ENCODE measurements at regions not wholly inside any gene's neighbourhood (a gene's known extent, or its start where the extent isn't known, plus 50 kb on each side); places are given as distances from the start of the nearest gene placed in this dataset.

- Histone ChIP-seq H3K4me1 (no peaks in the 10 kb centered on the region), H3K9ac (ENCODE audit: low read depth in 2 of 2, low read length in 2 of 2) (no peak overlapping the region), H3K4me3 (no peak overlapping the region), H3K27me3 (no peaks in the 10 kb centered on the region), H3K9me3 (no peaks in the 10 kb centered on the region), H3K36me3 (no peaks in the 10 kb centered on the region), H3K27ac (no peak overlapping the region)
- TF ChIP-seq CTCF (IDR thresholded peaks at IDR 0.05), result no peak
- DNase-seq, result no peak
- intact Hi-C loops (cut with DNase I), result no loop called here
These were observed 331.0 kb upstream of the IL12A start for GRCh38 chr3:159657629-159658028.

DNA sequence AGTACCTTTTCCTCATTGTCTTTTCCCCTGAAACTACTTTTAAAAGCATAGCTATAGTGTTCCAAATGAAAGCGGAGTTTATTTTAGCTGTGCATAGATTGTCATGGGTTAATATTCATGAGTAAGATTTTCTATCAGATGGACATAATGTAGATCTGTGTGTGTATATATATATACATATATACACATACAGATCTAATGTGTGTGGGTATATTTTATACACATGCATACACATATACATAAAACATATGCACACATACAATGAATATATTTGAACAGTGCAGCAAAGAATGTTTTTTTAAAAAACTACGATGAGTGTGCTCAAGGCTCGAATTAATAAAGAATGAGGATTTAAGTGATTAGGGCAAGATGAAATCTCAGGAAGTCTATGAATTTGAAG lies 328.3 kb upstream of the IL12A start:
- Histone ChIP-seq H3K4me3 (no peak overlapping the region), H3K4me1 (no peaks in the 10 kb centered on the region), H3K36me3 (no peaks in the 10 kb centered on the region), H3K27me3 (no peaks in the 10 kb centered on the region), H3K27ac (no peak overlapping the region), H3K9ac (ENCODE audit: low read depth in 2 of 2, low read length in 2 of 2) (no peak overlapping the region), H3K9me3 (no peaks in the 10 kb centered on the region)
- DNase-seq, result no peak
- intact Hi-C loops (cut with DNase I), result no loop called here
- no peak for TF ChIP-seq CTCF (IDR thresholded peaks at IDR 0.05)

GRCh38 chr3:159660901-159661300 lies 327.7 kb upstream of the IL12A start:
- intact Hi-C loops (cut with DNase I), result no loop called here
- Histone ChIP-seq H3K9me3 (no peaks in the 10 kb centered on the region), H3K4me1 (no peaks in the 10 kb centered on the region), H3K27ac (no peak overlapping the region), H3K4me3 (no peak overlapping the region), H3K9ac (ENCODE audit: low read depth in 2 of 2, low read length in 2 of 2) (no peak overlapping the region), H3K27me3 (no peaks in the 10 kb centered on the region), H3K36me3 (no peaks in the 10 kb centered on the region)
- no peak for DNase-seq
- no peak for TF ChIP-seq CTCF (IDR thresholded peaks at IDR 0.05)

GRCh38 chr3:159662549-159662948 lies 326.1 kb upstream of the IL12A start:
- no peaks in the 10 kb centered on the region for H3K9me3 ChIP-seq
- intact Hi-C loops (cut with DNase I), result no loop called here
- no peak overlapping the region for H3K27ac ChIP-seq
- H3K27me3 ChIP-seq, result no peaks in the 10 kb centered on the region
- DNase-seq, result no peak
- no peaks in the 10 kb centered on the region for H3K36me3 ChIP-seq
- H3K9ac ChIP-seq (ENCODE audit: low read depth in 2 of 2, low read length in 2 of 2), result no peak overlapping the region
- H3K4me3 ChIP-seq, result no peak overlapping the region
- no peak for TF ChIP-seq CTCF (IDR thresholded peaks at IDR 0.05)
- H3K4me1 ChIP-seq, result no peaks in the 10 kb centered on the region

GRCh38 chr3:159664006-159664405 lies 324.6 kb upstream of the IL12A start:
- TF ChIP-seq CTCF (IDR thresholded peaks at IDR 0.05), result no peak
- Histone ChIP-seq H3K36me3 (no peaks in the 10 kb centered on the region), H3K4me1 (no peaks in the 10 kb centered on the region), H3K27ac (no peak overlapping the region), H3K27me3 (no peaks in the 10 kb centered on the region), H3K9me3 (no peaks in the 10 kb centered on the region), H3K9ac (ENCODE audit: low read depth in 2 of 2, low read length in 2 of 2) (no peak overlapping the region), H3K4me3 (no peak overlapping the region)
- intact Hi-C loops (cut with DNase I), result no loop called here
- DNase-seq, result no peak

GRCh38 chr3:159664653-159665052 lies 324.0 kb upstream of the IL12A start:
- Histone ChIP-seq H3K9ac (ENCODE audit: low read depth in 2 of 2, low read length in 2 of 2) (no peak overlapping the region), H3K4me1 (no peaks in the 10 kb centered on the region), H3K9me3 (no peaks in the 10 kb centered on the region), H3K27ac (no peak overlapping the region), H3K27me3 (no peaks in the 10 kb centered on the region), H3K36me3 (no peaks in the 10 kb centered on the region), H3K4me3 (no peak overlapping the region)
- no peak for DNase-seq
- no peak for TF ChIP-seq CTCF (IDR thresholded peaks at IDR 0.05)
- intact Hi-C loops (cut with DNase I), result no loop called here

Measured in colonic mucosa (tissue), 4 donors.